MM.1S (cell line): ENCODE measurements at regions not wholly inside any gene's neighbourhood (a gene's known extent, or its start where the extent isn't known, plus 50 kb on each side); places are given as distances from the start of the nearest gene placed in this dataset.

ENCODE experiments used
- EZH2 ChIP-seq: fragments of 300-600 bp; sonication (generic); optimal IDR thresholded peaks from 2 replicates; pipeline ENCODE3; 2017; ENCODE audit warnings: low read depth, mild to moderate bottlenecking, antibody characterized with exemption, low read length, mixed read lengths
- EZH2phosphoT487 ChIP-seq: fragments of 300-600 bp; sonication (generic); IDR thresholded peaks from 2 replicates; pipeline ENCODE4 v1.6.1; 2018; ENCODE audit warnings: antibody characterized with exemption, low read length
- TF ChIP-seq, protein P1 (sequence below): fragments of 300-600 bp; sonication (generic); IDR thresholded peaks from 2 replicates; pipeline ENCODE4 v1.5.1; 2016; ENCODE audit warnings: antibody characterized with exemption, low read length, mixed read lengths

DNA sequence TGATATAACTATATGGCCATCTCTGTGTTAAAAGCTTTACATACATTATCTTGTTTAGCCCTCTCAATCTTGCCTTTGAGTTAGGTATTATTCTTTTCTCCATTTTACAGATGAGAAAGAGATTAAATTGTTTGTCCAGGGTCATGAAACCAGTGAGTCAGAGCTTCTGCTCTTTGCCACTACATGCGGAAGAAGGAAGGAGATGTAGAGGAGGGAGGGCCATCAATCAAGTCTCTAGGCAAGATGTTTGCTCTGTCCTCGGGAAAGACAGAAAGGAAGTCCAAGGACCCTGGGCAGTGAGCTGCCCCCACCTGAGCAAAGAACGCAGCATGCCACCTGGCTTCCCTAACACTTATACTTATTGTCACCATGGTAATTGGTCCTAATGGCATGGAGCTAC lies 133.7 kb upstream of the IL1RAPL2 start:
- TF ChIP-seq, protein P1, sequence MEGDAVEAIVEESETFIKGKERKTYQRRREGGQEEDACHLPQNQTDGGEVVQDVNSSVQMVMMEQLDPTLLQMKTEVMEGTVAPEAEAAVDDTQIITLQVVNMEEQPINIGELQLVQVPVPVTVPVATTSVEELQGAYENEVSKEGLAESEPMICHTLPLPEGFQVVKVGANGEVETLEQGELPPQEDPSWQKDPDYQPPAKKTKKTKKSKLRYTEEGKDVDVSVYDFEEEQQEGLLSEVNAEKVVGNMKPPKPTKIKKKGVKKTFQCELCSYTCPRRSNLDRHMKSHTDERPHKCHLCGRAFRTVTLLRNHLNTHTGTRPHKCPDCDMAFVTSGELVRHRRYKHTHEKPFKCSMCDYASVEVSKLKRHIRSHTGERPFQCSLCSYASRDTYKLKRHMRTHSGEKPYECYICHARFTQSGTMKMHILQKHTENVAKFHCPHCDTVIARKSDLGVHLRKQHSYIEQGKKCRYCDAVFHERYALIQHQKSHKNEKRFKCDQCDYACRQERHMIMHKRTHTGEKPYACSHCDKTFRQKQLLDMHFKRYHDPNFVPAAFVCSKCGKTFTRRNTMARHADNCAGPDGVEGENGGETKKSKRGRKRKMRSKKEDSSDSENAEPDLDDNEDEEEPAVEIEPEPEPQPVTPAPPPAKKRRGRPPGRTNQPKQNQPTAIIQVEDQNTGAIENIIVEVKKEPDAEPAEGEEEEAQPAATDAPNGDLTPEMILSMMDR = no peak
- TF ChIP-seq EZH2 = no peak
- TF ChIP-seq EZH2phosphoT487 = no peak
